GM12864 (cell line): ENCODE measurements at regions not wholly inside any gene's neighbourhood (a gene's known extent, or its start where the extent isn't known, plus 50 kb on each side); places are given as distances from the start of the nearest gene placed in this dataset.

Experiments
- DNase-seq: peaks from one replicate; pipeline ENCODE4 v3.0.0-alpha.2; 2011; ENCODE audit warnings: low read depth
- H3K4me3 ChIP-seq: 2 replicates; pipeline ENCODE4 v1.5.1; 2011; ENCODE audit warnings: mild to moderate bottlenecking, low read depth, low read length, control low read depth
- TF ChIP-seq, protein P1 (sequence below): IDR thresholded peaks from 2 replicates; pipeline ENCODE4 v1.5.1; 2011; ENCODE audit warnings: low read depth, mild to moderate bottlenecking, moderate library complexity, low read length, control low read depth, inconsistent platforms; ENCODE audit errors: missing control alignments

DNA sequence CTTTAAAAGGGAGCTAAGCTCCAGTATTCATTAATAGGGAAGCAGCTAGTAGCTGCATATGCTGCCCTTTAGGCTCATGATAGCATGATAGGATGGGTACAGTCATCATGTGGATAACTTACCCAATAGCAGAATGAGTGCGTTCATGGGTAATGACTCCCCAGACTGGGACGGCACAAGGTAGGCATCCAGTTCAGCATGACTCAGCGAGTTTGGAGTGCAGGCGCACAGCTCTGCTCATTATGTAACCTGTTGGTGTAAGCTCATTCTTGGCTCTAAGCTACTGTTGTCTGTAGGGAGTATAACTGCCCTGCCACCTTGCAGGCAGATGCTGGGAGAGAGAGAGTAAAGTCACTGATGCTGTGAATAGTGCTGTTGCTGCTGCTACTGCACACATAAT, 209.2 kb upstream of the SYT4 start:
- DNase-seq: no peak
- TF ChIP-seq, protein P1, sequence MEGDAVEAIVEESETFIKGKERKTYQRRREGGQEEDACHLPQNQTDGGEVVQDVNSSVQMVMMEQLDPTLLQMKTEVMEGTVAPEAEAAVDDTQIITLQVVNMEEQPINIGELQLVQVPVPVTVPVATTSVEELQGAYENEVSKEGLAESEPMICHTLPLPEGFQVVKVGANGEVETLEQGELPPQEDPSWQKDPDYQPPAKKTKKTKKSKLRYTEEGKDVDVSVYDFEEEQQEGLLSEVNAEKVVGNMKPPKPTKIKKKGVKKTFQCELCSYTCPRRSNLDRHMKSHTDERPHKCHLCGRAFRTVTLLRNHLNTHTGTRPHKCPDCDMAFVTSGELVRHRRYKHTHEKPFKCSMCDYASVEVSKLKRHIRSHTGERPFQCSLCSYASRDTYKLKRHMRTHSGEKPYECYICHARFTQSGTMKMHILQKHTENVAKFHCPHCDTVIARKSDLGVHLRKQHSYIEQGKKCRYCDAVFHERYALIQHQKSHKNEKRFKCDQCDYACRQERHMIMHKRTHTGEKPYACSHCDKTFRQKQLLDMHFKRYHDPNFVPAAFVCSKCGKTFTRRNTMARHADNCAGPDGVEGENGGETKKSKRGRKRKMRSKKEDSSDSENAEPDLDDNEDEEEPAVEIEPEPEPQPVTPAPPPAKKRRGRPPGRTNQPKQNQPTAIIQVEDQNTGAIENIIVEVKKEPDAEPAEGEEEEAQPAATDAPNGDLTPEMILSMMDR: no peak
- no peak overlapping the region for H3K4me3 ChIP-seq

DNA sequence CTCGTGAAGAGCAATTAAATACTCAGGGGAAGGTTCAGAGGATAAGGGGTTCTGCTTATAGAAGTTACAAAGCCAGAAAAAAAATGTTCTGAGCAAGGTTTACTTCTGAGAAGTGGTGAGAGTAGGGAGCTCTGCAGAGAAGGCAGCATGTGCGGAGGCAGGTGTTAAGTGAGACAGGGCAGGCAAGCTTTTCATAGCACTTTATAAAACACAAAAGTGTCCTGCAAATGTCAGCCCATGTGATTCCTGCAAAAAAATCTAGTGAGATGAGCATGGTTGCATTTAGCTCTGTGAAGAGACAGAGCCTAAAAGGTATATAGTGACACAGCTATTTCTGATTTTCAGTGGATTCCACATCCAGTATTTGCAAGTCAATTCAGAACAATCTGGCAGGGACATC, 223.8 kb upstream of the SYT4 start:
- no peak for DNase-seq
- no peak overlapping the region for H3K4me3 ChIP-seq
- TF ChIP-seq, protein P1: no peak

GRCh38 chr18:43506935-43507334, 229.6 kb upstream of the SYT4 start:
- TF ChIP-seq, protein P1: no peak
- no peak overlapping the region for H3K4me3 ChIP-seq
- DNase-seq: no peak

- DNase-seq: no peak
- TF ChIP-seq, protein P1: no peak
- no peak overlapping the region for H3K4me3 ChIP-seq
Measured at GRCh38 chr18:43507842-43508481, 230.7 kb upstream of the SYT4 start.

DNA sequence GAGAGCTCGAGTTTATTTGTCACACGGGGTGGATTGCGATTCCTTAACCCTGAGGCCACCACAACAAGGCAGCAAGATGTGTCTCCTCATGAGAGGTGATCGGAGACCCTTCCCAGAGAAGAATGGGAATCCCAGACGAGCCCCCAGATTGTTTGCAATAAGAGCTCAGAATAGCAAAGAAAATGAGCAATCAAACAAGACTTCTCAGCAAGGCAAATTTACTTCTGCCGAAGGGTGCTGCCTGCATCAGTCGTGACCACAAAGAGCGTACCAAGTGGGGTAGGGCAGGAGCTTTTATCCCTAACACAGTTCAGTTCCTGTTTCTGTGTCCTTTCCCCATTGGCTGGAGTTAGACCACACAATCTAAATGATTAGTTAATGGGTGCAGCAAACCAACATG, 237.5 kb upstream of the SYT4 start:
- TF ChIP-seq, protein P1: no peak
- no peak for DNase-seq
- no peak overlapping the region for H3K4me3 ChIP-seq

GRCh38 chr18:43515481-43515880, 238.2 kb upstream of the SYT4 start:
- no peak for DNase-seq
- TF ChIP-seq, protein P1: no peak
- H3K4me3 ChIP-seq: no peak overlapping the region

- TF ChIP-seq, protein P1: no peak
- H3K4me3 ChIP-seq: no peak overlapping the region
- no peak for DNase-seq
Measured at GRCh38 chr18:43524260-43524659, 247.0 kb upstream of the SYT4 start.
